HEK293 (cell line): ENCODE measurements at regions not wholly inside any gene's neighbourhood (a gene's known extent, or its start where the extent isn't known, plus 50 kb on each side); places are given as distances from the start of the nearest gene placed in this dataset.

Source experiments
- SALL2 ChIP-seq: fragments of 450-650 bp; formaldehyde crosslinking; IDR thresholded peaks from 2 replicates; pipeline ENCODE4 v1.5.0; 2017; ENCODE audit warnings: missing biosample characterization, mild to moderate bottlenecking, missing genetic modification characterization, borderline replicate concordance
- ZNF391 ChIP-seq: fragments of 450-650 bp; formaldehyde crosslinking; IDR thresholded peaks from 2 replicates; pipeline ENCODE4 v1.5.1; 2016; ENCODE audit warnings: low read depth, missing biosample characterization, missing genetic modification characterization, borderline replicate concordance
- ZNF585B ChIP-seq: fragments of 450-650 bp; formaldehyde crosslinking; IDR thresholded peaks from 2 replicates; pipeline ENCODE4 v1.5.1; 2016; ENCODE audit warnings: missing biosample characterization, missing genetic modification characterization
- ZNF837 ChIP-seq: fragments of 450-650 bp; formaldehyde crosslinking; IDR thresholded peaks from 2 replicates; pipeline ENCODE4 v1.5.1; 2016; ENCODE audit warnings: missing biosample characterization, missing genetic modification characterization

- TF ChIP-seq ZNF391 (tag by site-specific recombination) (no peak), ZNF585B (tag by site-specific recombination) (no peak), ZNF837 (tag by site-specific recombination) (no peak), SALL2 (no peak)
Observed at GRCh38 chr2:2747797-2748301, 416.8 kb upstream of the MYT1L start.
